Spleen (tissue), 11 donors: ENCODE measurements at regions not wholly inside any gene's neighbourhood (a gene's known extent, or its start where the extent isn't known, plus 50 kb on each side); places are given as distances from the start of the nearest gene placed in this dataset.

Experiments
- DNase-seq: peaks from one replicate; pipeline ENCODE4 v3.0.0-alpha.2; 2020
- H3K27ac ChIP-seq, 8 donors: fragments of 200-600 bp; sonication (generic) in 7 of 8; 1 replicate in 4 of 8; 2 replicates in 4 of 8; pipeline versions ENCODE4 v1.5.0 to v1.8.0; 2016 to 2021; ENCODE audit warnings: inconsistent platforms in 4 of 8, mild to moderate bottlenecking in 4 of 8, moderate library complexity in 1 of 8
- H3K27me3 ChIP-seq, 7 donors: fragments of 200-600 bp; sonication (generic) in 6 of 7; replicated peaks in 1 of 7; 1 replicate in 4 of 7; 2 replicates in 3 of 7; pipeline versions ENCODE4 v1.5.0 to v1.8.0; 2016 to 2021; ENCODE audit warnings: inconsistent platforms in 3 of 7, mild to moderate bottlenecking in 1 of 7
- H3K36me3 ChIP-seq, 6 donors: fragments of 200-600 bp; sonication (generic) in 5 of 6; 1 replicate in 4 of 6; 2 replicates in 2 of 6; pipeline versions ENCODE4 v1.5.0 to v1.8.0; 2016 to 2021; ENCODE audit warnings: inconsistent platforms in 2 of 6
- H3K4me1 ChIP-seq, 6 donors: fragments of 200-600 bp; sonication (generic) in 5 of 6; 1 replicate in 3 of 6; 2 replicates in 3 of 6; pipeline versions ENCODE4 v1.5.0 to v1.8.0; 2016 to 2021; ENCODE audit warnings: inconsistent platforms in 3 of 6
- H3K4me3 ChIP-seq, 8 donors: fragments of 200-600 bp; sonication (generic) in 7 of 8; 1 replicate in 4 of 8; 2 replicates in 4 of 8; pipeline versions ENCODE4 v1.5.0 to v1.8.0; 2016 to 2021; ENCODE audit warnings: inconsistent platforms in 4 of 8, mild to moderate bottlenecking in 4 of 8, moderate library complexity in 2 of 8
- H3K9me3 ChIP-seq, 8 donors: fragments of 200-600 bp; sonication (generic) in 7 of 8; 1 replicate in 4 of 8; 2 replicates in 4 of 8; pipeline versions ENCODE4 v1.5.0 to v1.8.0; 2016 to 2021; ENCODE audit warnings: inconsistent platforms in 4 of 8
- CTCF ChIP-seq, 11 experiments: fragments of 200-600 bp in 7 of 11; fragments of 450-650 bp in 4 of 11; sonication (generic) in 4 of 11; IDR thresholded peaks in 8 of 11; conservative IDR thresholded peaks in 3 of 11; 1 replicate in 7 of 11; 2 replicates in 4 of 11; pipeline versions ENCODE4 v1.4.0 to v1.8.0; 2016 to 2021; ENCODE audit warnings: antibody characterized with exemption in 11 of 11, inconsistent platforms in 4 of 11, mild to moderate bottlenecking in 1 of 11
- POLR2A ChIP-seq, 3 donors: fragments of 450-650 bp; IDR thresholded peaks; one replicate each; pipeline ENCODE4 v1.5.1; 2017; ENCODE audit warnings: antibody characterized with exemption in 3 of 3, mild to moderate bottlenecking in 1 of 3
- POLR2AphosphoS5 ChIP-seq, 3 donors: sonication (generic); formaldehyde crosslinking; IDR thresholded peaks; one replicate each; pipeline ENCODE4 v1.5.1; 2017; ENCODE audit warnings: antibody characterized with exemption in 3 of 3
- WGBS, 5 donors: extraction: QIAGEN DNeasy Blood & Tissue Kit in 3 of 5; methylation state at CpG; one replicate each; pipeline versions ENCODE4 v1.1.5 to v1.1.7; 2013 to 2018; 5-methylcytosine and 5-hydroxymethylcytosine counted together
- intact Hi-C: fragments of 100-400 bp; cut with DNase I; formaldehyde crosslinking; loops from one replicate; pipeline ENCODE4 v1.15.0; 2023; ENCODE audit warnings: low total_unique reads
- donor health status: healthy with polysubstance abuse.
- donor health status: DM: no; HTN: no; CAD: no; lungs with moderate emphysema.
- donor health status: DM: no; HTN: no; CAD: no.
- donor health status: Bipolar disorder and iron deficiency.
- donor health status: healthy.
- donor health status: DM: no; HTN: no; CAD: no.
- donor health status: DM: yes; HTN: yes; CAD: no.

- peaks cover 0 to 1% (median 0%) of the 10 kb centered on the region in 6 donors for H3K4me1 ChIP-seq
- peaks cover 0 to 21% (median 10%) of the 10 kb centered on the region in 8 donors for H3K9me3 ChIP-seq
- 54 to 82% (median 66%) methylated on average over 2 of the region's 2 CpGs for WGBS, 5 donors
- no peak overlapping the region for H3K27ac ChIP-seq
- no peak for DNase-seq
- intact Hi-C loops, result no loop called here
- TF ChIP-seq CTCF (IDR thresholded peaks at IDR 0.05 in 8 of 11, conservative IDR thresholded peaks at IDR 0.05 in 3 of 11) (no peak), POLR2AphosphoS5 (IDR thresholded peaks at IDR 0.05) (no peak), POLR2A (IDR thresholded peaks at IDR 0.05) (no peak)
- H3K36me3 ChIP-seq, result no peaks in the 10 kb centered on the region
- no peak overlapping the region for H3K4me3 ChIP-seq
- peaks cover 0 to 26% (median 0%) of the 10 kb centered on the region in 7 donors for H3K27me3 ChIP-seq
Observed at GRCh38 chr10:118454211-118454610, 112.1 kb upstream of the FAM204A start.

- intact Hi-C loops, result no loop called here
- TF ChIP-seq CTCF (IDR thresholded peaks at IDR 0.05 in 8 of 11, conservative IDR thresholded peaks at IDR 0.05 in 3 of 11), result no peak
- no peak for TF ChIP-seq POLR2A (IDR thresholded peaks at IDR 0.05)
- TF ChIP-seq POLR2AphosphoS5 (IDR thresholded peaks at IDR 0.05), result no peak
- no peak overlapping the region for H3K27ac ChIP-seq
- peaks cover 0 to 21% (median 10%) of the 10 kb centered on the region in 8 donors for H3K9me3 ChIP-seq
- H3K27me3 ChIP-seq, result peaks cover 0 to 41% (median 0%) of the 10 kb centered on the region in 7 donors
- H3K36me3 ChIP-seq, result no peaks in the 10 kb centered on the region
- H3K4me3 ChIP-seq, result no peak overlapping the region
- no peaks in the 10 kb centered on the region for H3K4me1 ChIP-seq
- no peak for DNase-seq
Observed at GRCh38 chr10:118452098-118452497, 110.0 kb upstream of the FAM204A start.

GRCh38 chr10:118449521-118449920 is 107.4 kb upstream of the FAM204A start:
- no peak for DNase-seq
- peaks cover 0 to 21% (median 10%) of the 10 kb centered on the region in 8 donors for H3K9me3 ChIP-seq
- H3K36me3 ChIP-seq, result no peaks in the 10 kb centered on the region
- no peak overlapping the region for H3K27ac ChIP-seq
- intact Hi-C loops, result no loop called here
- WGBS, 5 donors, result 55 to 68% (median 59%) methylated on average over 9 of the region's 9 CpGs
- H3K4me1 ChIP-seq, result no peaks in the 10 kb centered on the region
- TF ChIP-seq CTCF (IDR thresholded peaks at IDR 0.05 in 8 of 11, conservative IDR thresholded peaks at IDR 0.05 in 3 of 11), result no peak
- TF ChIP-seq POLR2A (IDR thresholded peaks at IDR 0.05), result no peak
- TF ChIP-seq POLR2AphosphoS5 (IDR thresholded peaks at IDR 0.05), result no peak
- H3K27me3 ChIP-seq, result peaks cover 0 to 41% (median 0%) of the 10 kb centered on the region in 7 donors
- no peak overlapping the region for H3K4me3 ChIP-seq

GRCh38 chr10:118448744-118449143 is 106.6 kb upstream of the FAM204A start:
- 65 to 75% (median 74%) methylated on average over 5 of the region's 5 CpGs for WGBS, 5 donors
- TF ChIP-seq POLR2A (IDR thresholded peaks at IDR 0.05), result no peak
- no peak for TF ChIP-seq CTCF (IDR thresholded peaks at IDR 0.05 in 8 of 11, conservative IDR thresholded peaks at IDR 0.05 in 3 of 11)
- no peak for TF ChIP-seq POLR2AphosphoS5 (IDR thresholded peaks at IDR 0.05)
- H3K9me3 ChIP-seq, result peaks cover 0 to 21% (median 10%) of the 10 kb centered on the region in 8 donors

More at GRCh38 chr10:118448744-118449143, 106.6 kb upstream of the FAM204A start:
- Histone ChIP-seq H3K4me3 (no peak overlapping the region), H3K27ac (no peak overlapping the region), H3K36me3 (no peaks in the 10 kb centered on the region), H3K4me1 (no peaks in the 10 kb centered on the region), H3K27me3 (peaks cover 0 to 41% (median 0%) of the 10 kb centered on the region in 7 donors)
- intact Hi-C loops, result no loop called here
- DNase-seq, result no peak
